CD4-positive, alpha-beta T cell treated with Interleukin-15 for 4 hours (primary cell): ENCODE measurements at regions not wholly inside any gene's neighbourhood (a gene's known extent, or its start where the extent isn't known, plus 50 kb on each side); places are given as distances from the start of the nearest gene placed in this dataset.

Source experiments
- DNase-seq: peaks from one replicate; pipeline ENCODE4 v3.0.0-alpha.2; 2020; ENCODE audit warnings: low spot score

- no peak for DNase-seq
Measured at GRCh38 chr1:38331496-38332210, 285.1 kb upstream of the POU3F1 start.

- no peak for DNase-seq
Measured at GRCh38 chr1:38330799-38331198, 284.2 kb upstream of the POU3F1 start.

DNA sequence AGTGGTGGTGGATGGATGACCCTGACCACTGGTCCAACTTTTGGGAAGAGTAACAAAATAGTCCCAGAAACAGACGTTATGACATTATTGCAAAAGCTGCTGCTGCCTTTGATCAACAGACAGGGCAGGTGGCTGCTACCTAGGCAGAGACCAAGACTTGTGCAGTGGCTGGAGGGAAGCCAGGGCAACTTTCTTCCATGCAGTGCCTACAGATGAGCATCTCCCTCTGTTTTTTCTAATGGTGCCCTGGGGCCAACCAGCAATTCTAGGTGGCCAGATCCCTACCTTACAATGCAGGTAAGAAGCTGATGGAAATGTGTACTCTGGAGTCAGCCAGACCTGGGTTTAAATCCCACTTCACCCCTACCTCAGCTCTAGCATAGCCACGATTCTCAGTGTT, 283.1 kb upstream of the POU3F1 start:
- DNase-seq, result no peak

DNA sequence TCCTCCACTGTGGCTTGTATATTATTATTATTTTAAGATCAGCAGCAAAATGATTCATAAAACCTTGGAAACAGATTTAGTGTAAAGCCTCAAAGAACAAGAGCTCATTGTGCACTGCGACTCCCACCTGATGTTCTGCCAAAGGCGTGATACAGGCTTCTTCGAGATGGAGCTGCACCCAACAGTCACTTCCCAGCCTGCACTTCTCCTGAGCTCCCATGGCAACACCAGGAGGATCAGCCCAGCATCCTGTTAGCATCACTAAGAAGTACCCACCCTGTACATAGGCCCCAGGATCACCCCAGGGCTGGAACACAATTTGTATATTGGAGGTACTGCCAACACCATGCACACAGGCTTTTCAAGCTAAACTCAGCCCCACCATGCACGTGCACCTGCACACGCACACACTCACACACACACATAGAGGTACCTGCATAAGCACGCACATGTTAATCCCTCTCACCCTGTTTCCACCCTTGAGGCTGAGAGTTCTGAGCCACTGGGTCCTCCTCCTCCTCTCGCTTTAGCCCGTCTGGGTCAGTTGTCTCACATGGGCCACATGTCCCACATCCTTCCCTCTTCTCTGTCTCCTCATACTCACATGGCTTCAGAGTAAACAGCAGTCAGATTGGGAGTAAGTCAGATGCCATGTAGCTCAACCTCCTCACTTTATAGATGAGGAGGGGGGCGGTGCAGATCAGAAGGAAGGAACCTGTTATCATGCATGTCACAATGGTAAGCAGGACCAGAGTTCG, 281.9 kb upstream of the POU3F1 start:
- DNase-seq, result no peak

- DNase-seq, result no peak
Measured at GRCh38 chr1:38327559-38327973, 281.0 kb upstream of the POU3F1 start.

DNA sequence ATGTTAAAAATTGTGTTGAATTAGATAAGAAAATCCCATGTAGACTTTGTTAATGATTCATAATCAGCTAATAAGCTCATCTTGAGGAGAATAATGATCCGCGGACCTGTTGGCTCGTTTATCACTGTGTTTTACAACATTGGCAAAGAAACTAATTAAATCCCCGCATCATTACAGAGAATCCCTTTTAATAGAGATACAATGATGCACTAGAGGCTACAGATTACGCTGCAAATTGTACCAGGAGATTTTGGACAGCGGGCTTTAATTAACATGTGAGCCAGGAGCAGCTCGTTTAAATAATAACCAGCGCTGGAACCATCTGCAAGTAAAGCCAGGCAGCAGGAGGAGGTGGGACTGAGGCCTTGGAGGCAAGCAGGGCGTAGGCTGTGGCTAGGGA, 280.3 kb upstream of the POU3F1 start:
- DNase-seq, result no peak

DNA sequence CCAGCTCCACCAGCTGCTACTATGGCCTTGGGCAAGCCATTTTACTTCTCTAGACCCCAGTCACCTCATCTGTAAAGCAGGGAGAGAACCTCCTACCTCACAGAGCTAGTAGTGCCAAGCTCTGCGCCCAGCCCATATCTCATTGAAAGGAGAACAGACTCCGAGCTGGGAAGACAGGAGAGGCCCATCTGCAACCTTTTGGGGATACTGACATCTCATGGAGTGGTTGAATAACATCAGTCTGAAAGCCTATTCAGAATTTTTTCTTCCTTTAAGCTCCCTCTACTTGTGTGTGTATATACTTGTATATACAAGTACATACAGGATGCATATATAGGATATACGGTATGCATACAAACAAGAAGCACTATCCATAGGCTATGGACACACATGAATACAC, 279.5 kb upstream of the POU3F1 start:
- DNase-seq, result no peak

- no peak for DNase-seq
Measured at GRCh38 chr1:38312753-38313152, 266.2 kb upstream of the POU3F1 start.

DNA sequence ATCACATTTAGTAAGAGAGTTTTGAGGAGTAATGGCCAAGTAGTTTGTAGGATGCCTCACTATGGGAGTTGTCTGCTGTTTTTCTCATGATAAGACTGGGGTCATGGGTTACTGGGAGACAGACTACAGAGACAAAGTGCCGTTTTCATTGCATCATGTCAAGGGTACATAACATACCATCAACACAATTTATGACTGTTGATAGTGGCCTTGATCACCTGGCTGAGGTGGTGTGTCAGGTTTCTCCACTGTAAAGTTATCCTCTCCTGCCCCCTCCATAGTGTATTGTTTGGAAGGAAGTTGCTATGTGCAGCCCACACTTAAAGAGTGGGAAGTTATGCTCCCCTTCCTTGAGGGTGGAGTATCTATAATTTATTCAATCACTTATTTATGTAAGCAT, 263.5 kb upstream of the POU3F1 start:
- DNase-seq, result no peak

DNA sequence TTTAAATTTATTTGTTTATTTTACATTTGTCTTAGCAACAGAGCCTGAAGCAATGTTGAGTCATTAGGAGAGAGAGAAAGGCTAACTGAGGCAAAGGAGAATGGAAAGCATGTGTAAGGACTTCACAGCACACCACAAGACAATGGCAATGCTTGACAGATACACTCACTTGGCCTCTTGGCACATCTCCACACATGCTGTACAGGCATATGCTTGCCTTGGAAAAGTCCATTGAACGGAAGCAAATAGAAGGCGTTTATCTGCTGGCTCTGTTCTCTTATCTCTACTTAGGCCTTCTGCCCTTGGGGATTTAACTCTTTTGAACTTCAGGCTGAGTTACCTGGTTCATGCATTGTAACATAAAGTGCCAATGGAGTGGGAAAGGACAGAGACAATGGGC, 262.2 kb upstream of the POU3F1 start:
- no peak for DNase-seq

DNA sequence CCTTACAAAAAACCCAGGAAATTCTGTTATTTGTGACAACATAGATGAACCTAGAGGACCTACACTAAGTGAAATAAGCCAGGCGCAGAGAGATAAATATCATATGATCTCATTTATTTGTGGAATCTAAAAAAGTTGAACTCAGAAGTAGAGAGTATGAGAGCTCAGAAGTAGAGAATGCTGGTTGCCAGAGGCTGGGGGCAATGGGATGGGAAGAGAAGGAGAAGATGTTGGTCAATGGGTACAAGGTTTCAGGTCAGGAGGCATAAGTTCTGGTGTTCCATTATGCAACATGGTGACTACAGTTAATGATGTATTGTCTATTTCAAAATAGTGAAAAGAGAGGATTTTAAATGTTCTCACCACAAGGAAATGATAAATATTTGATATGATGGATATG, 259.1 kb upstream of the POU3F1 start:
- DNase-seq, result no peak

DNA sequence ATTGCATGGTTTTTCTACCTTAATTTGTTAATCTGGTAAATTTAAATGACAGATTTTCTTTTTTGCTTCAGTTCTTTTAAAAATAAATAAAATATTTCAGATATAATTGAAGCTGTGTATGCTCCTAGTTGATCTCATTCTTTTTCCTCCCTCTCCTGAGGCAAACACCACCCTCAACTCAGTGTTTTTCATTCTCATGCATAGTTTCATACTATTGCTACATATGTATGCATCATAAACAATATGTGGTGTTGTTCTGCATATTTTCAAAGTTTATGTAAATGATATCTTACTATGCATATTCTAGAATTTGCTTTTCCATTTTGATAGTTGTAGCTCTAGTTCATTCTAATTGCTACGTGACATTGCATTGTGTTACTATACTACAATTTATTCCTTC, 257.2 kb upstream of the POU3F1 start:
- DNase-seq, result no peak

- no peak for DNase-seq
Measured at GRCh38 chr1:38301040-38301439, 254.4 kb upstream of the POU3F1 start.

GRCh38 chr1:38300616-38301015, 254.0 kb upstream of the POU3F1 start:
- DNase-seq, result no peak

DNA sequence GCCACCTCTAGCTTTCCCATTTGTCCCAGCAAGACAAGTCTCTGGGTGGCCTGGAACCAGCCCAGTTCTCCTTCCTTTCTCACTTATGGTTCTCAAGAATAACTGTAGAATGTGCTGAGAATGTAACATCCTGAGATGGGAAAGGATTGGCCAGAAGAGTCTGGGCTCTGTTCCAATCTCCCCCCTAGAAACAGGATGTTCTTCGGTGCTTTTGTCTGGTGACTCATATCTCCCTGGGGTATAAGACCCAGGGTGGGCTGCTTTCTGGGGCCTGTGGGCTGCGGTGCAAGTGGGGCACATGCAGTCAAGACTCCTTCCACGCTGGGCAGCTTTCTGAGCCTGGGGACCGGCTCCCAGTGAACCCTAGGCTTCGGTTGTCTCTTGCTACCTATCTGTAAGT, 251.2 kb upstream of the POU3F1 start:
- DNase-seq, result no peak

DNA sequence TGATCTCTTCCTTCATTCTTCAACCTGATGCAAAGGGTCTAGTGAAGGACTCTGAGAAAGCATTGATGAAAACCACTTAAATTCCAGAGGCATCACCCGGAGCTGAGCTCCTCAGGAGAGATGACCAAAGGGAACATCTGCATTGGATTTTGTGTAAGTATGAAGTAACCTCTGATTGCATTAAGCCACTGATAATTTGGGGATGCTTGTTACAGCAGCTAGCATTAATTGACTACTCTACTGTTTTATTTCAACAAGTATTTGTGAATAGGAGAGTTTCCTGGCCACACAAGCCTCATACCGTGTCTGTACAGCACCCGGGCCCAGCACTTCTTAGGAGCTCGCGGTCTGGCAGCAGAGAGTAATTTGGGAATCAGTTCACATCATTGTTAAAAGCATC, 250.7 kb upstream of the POU3F1 start:
- DNase-seq, result no peak

DNA sequence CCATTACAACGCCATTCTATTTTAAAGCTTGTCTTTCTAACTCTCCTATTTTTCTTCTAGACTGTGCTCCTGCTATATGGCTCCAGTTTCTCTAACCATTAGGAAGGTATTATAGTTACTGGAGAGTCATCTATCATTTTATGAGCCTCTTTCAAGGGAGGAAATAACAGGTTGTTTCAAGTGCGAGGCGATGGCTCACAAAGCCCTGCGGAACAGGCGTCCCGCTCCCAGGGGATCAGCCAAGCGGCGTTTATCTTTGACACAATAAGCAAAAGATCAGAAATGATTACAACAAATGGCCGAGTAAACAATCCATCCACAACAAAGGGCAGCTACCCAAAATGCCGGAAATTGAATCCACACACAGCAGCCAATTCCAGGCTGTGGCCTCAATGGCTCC, 249.5 kb upstream of the POU3F1 start:
- no peak for DNase-seq

DNA sequence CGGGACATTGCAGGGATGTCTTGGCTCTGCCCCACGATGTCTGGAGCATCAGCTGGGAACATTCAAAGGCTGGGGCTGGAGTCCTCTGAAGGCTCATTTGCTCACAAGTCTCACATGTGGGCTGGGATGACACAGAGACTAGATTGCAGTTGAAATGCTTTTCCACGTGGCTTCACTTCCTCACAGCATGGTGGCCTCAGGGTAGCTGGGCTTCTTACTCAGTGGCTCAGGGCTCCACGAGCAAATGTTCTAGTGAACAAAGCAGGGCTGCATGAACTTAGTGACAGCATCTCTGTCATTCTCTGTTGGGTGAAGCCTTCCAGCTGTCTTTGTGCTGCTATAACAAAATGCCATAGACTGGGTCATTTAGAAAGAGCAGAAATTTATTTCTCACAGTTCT, 247.0 kb upstream of the POU3F1 start:
- no peak for DNase-seq

DNA sequence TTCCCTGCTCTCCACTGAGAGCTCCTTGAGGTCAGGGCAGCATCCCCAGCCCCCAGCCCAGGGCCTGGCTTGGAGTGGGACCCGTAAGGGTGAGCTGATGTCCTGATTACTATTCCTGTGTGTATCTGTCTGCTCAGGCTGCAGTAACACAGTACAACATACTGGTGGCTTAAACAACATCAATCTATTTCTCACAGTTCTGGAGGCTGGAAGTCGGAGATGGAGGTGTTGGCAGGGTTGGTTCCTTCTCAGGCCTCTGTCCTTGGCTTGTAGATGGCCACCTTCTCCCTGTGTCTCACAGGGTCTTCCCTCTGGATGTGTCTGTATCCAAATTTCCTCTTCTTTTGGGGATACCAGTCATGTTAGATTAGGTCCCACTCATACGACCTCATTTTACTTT, 246.4 kb upstream of the POU3F1 start:
- no peak for DNase-seq

DNA sequence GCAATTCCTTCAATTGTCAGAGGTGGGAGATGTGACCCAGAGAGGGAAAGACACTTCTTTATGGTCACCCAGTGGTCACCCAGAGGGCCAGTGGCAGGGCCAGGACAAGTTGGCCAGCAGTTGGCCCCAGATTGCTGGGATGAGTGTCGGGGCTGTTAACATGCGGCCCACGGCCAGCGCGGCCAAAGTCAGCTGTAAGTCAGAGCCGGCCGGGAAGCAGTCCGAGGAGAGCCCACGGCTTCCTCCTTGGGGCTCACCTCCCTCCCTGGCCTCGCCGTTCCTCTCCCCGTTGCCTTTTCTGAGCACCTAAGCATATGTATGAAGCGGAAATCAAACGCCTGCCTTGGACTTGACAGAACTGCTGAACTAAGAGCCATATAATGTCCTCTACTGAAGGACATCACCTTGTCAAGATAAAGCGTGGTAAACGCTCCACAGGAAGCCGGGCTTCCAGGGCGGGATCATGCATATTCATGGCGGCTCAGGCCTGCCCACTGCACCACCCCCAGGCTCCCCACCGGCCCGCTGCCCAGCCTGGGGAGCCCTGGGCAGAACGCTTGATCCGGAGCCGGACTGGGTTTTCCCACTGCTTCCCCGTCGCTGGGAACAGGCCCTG, 245.4 kb upstream of the POU3F1 start:
- DNase-seq, result no peak

GRCh38 chr1:38291336-38291735, 244.7 kb upstream of the POU3F1 start:
- no peak for DNase-seq

DNA sequence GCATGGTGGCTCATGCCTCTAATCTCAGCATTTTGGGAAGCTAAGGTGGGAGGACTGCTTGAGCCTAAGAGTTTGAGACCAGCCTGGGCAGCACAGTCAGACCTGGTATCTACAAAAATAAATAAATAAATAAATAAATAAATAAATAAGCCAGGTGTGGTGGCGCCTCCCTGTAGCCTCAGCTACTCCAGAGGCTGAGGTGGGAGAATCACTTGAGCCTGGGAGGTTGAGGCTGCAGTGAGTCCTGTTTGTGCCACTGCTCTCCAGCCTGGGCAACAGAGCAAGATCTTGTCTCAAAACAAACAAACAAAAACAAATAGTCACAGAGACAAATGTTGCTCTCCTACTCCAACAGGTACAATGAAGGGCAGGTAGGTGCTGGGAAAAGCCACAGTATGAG, 242.4 kb upstream of the POU3F1 start:
- DNase-seq, result no peak

GRCh38 chr1:38287547-38287946, 241.0 kb upstream of the POU3F1 start:
- no peak for DNase-seq
